HepG2 (cell line): ENCODE measurements at regions not wholly inside any gene's neighbourhood (a gene's known extent, or its start where the extent isn't known, plus 50 kb on each side); places are given as distances from the start of the nearest gene placed in this dataset.

Experiments used
- ATAC-seq: fragments of 200-7000 bp; cut with Tn5 transposase; 3 replicates; pipeline ENCODE4 v1.9.1; 2020; ENCODE audit warnings: mild to moderate bottlenecking, moderate library complexity
- BruUV-seq: library from RNA; stranded (reverse); fragments of 400-500 nt; replicated peaks from 2 replicates; lab custom pipeline; 2021; lab: Mats Ljungman, UMichigan
- CTCF ChIA-PET: fragments of 300-600 bp; formaldehyde crosslinking; extraction: SDS; loops from one replicate; lab custom pipeline; 2021; ENCODE audit warnings: low total read pairs, inconsistent platforms, low intra/inter-chr PET ratio; lab: Yijun Ruan, JAX
- POLR2A ChIA-PET: fragments of 350-600 bp; sonication (Branson Sonifier 250); formaldehyde crosslinking; loops from one replicate; lab custom pipeline; 2020; ENCODE audit warnings: antibody characterized with exemption, inconsistent platforms; lab: Yijun Ruan, JAX
- DNase-seq: peaks from one replicate; pipeline ENCODE4 v3.0.0-alpha.2; 2015; ENCODE audit warnings: low spot score
- FAIRE-seq: peaks from 3 replicates; lab custom pipeline; 2011; peaks lifted over from hg19 to GRCh38; lab: Jason Lieb, UNC
- H2AFZ ChIP-seq: one replicate; pipeline ENCODE4 v1.6.1; 2011; ENCODE audit warnings: low read length, inconsistent platforms
- H3K27ac ChIP-seq: fragments of 300-600 bp; 3 replicates; pipeline ENCODE4 v1.8.0; 2011; ENCODE audit warnings: mixed run types, mild to moderate bottlenecking, mixed read lengths, low read length, inconsistent platforms; ENCODE audit not compliant: insufficient read depth; ENCODE audit errors: extremely low read length
- H3K27me3 ChIP-seq, 2 experiments: fragments of 200-600 bp in 1 of 2; 2 replicates in 1 of 2; 3 replicates in 1 of 2; pipeline versions ENCODE4 v1.6.0 to v1.8.0; 2011; ENCODE audit warnings: low read length in 2 of 2, mild to moderate bottlenecking in 2 of 2, moderate library complexity in 2 of 2, inconsistent platforms in 1 of 2; ENCODE audit not compliant: insufficient read depth in 2 of 2, control insufficient read depth in 1 of 2
- H3K36me3 ChIP-seq, 2 experiments: fragments of 200-600 bp in 1 of 2; replicated peaks in 1 of 2; 2 replicates in 1 of 2; 3 replicates in 1 of 2; pipeline versions ENCODE4 v1.5.1 to v1.8.0; 2011; ENCODE audit warnings: low read length in 2 of 2, inconsistent platforms in 1 of 2; ENCODE audit not compliant: insufficient read depth in 2 of 2, control insufficient read depth in 1 of 2
- H3K4me1 ChIP-seq: 2 replicates; pipeline ENCODE4 v1.5.1; 2012; ENCODE audit warnings: low read length, inconsistent platforms; ENCODE audit not compliant: insufficient read depth
- H3K4me2 ChIP-seq: 2 replicates; pipeline ENCODE4 v1.6.0; 2011; ENCODE audit warnings: low read depth, low read length, inconsistent platforms
- H3K4me3 ChIP-seq, 3 experiments: fragments of 200-600 bp in 1 of 3; sonication (generic), shearing (Covaris generic) in 1 of 3; replicated peaks in 1 of 3; 2 replicates each; pipeline ENCODE4 v1.5.1; 2011 to 2016; ENCODE audit warnings: low read length in 3 of 3, inconsistent platforms in 2 of 3, low read depth in 2 of 3, mild to moderate bottlenecking in 2 of 3, control low read depth in 1 of 3, mixed read lengths in 1 of 3; ENCODE audit not compliant: insufficient read depth in 1 of 3
- H3K79me2 ChIP-seq: one replicate; pipeline ENCODE4 v1.6.1; 2011; ENCODE audit warnings: low read length, inconsistent platforms; ENCODE audit not compliant: insufficient read depth
- H3K9ac ChIP-seq: 2 replicates; pipeline ENCODE4 v1.6.0; 2011; ENCODE audit warnings: mild to moderate bottlenecking, low read depth, low read length, inconsistent platforms; ENCODE audit not compliant: insufficient read depth
- H3K9me3 ChIP-seq: 2 replicates; pipeline ENCODE4 v1.5.1; 2012; ENCODE audit warnings: mild to moderate bottlenecking, low read length
- H4K20me1 ChIP-seq: 2 replicates; pipeline ENCODE4 v1.6.0; 2011; ENCODE audit warnings: inconsistent platforms, mild to moderate bottlenecking, low read length, moderate library complexity; ENCODE audit not compliant: insufficient read depth
- DMAP1 ChIP-seq: IDR thresholded peaks from 2 replicates; pipeline ENCODE4 v1.6.1; 2016
- FOXK1 ChIP-seq: sonication (generic); formaldehyde crosslinking; IDR thresholded peaks from 2 replicates; pipeline ENCODE4 v1.4.0; 2020; ENCODE audit warnings: low read depth, missing genetic modification reagents, borderline replicate concordance
- GATAD1 ChIP-seq: IDR thresholded peaks from 2 replicates; pipeline ENCODE4 v1.6.1; 2016; ENCODE audit warnings: missing genetic modification reagents, missing compliant biosample characterization
- KAT7 ChIP-seq: IDR thresholded peaks from 2 replicates; pipeline ENCODE4 v1.6.1; 2018; ENCODE audit warnings: borderline replicate concordance, missing compliant biosample characterization
- RAD21 ChIP-seq: fragments of 450-650 bp; formaldehyde crosslinking; IDR thresholded peaks from 2 replicates; pipeline ENCODE4 v1.5.0; 2020; ENCODE audit warnings: mild to moderate bottlenecking
- RORA ChIP-seq: sonication (generic); formaldehyde crosslinking; IDR thresholded peaks from 2 replicates; pipeline ENCODE4 v1.5.0; 2020; ENCODE audit warnings: mild to moderate bottlenecking, missing genetic modification reagents, moderate library complexity
- ZKSCAN8 ChIP-seq: IDR thresholded peaks from 2 replicates; pipeline ENCODE4 v1.6.1; 2016; ENCODE audit warnings: borderline replicate concordance, missing genetic modification reagents, missing compliant biosample characterization
- ZNF264 ChIP-seq: sonication (generic); formaldehyde crosslinking; IDR thresholded peaks from 2 replicates; pipeline ENCODE4 v1.4.0; 2020; ENCODE audit warnings: missing genetic modification reagents
- ZNF430 ChIP-seq: sonication (generic); formaldehyde crosslinking; IDR thresholded peaks from 2 replicates; pipeline ENCODE4 v1.9.0; 2021; ENCODE audit warnings: mild to moderate bottlenecking, missing genetic modification reagents
- ZNF609 ChIP-seq: sonication (generic); formaldehyde crosslinking; IDR thresholded peaks from 2 replicates; pipeline ENCODE4 v1.4.0; 2020; ENCODE audit warnings: mild to moderate bottlenecking, missing genetic modification reagents, borderline replicate concordance
- ZNF782 ChIP-seq: sonication (generic); formaldehyde crosslinking; IDR thresholded peaks from 2 replicates; pipeline ENCODE4 v1.4.0; 2020; ENCODE audit warnings: missing genetic modification reagents, mild to moderate bottlenecking, borderline replicate concordance
- ZNF800 ChIP-seq: sonication (generic); formaldehyde crosslinking; IDR thresholded peaks from 2 replicates; pipeline ENCODE4 v1.4.0; 2020; ENCODE audit warnings: missing genetic modification reagents
- in situ Hi-C: cut with HindIII; loops from 2 replicates; pipeline ENCODE4 v1.10.0; 2017; ENCODE audit warnings: low pct_unique_long_range_greater_than_20kb; ENCODE audit not compliant: extremely low pct_ligation_motif_present
- intact Hi-C: fragments of 100-400 bp; cut with micrococcal nuclease; formaldehyde crosslinking; loops from one replicate; pipeline ENCODE4 v1.10.0; 2022; ENCODE audit not compliant: unreplicated experiment
- TF ChIP-seq, protein P1 (sequence below): IDR thresholded peaks from 2 replicates; pipeline ENCODE4 v1.4.0; 2020; ENCODE audit warnings: mild to moderate bottlenecking, missing genetic modification reagents

GRCh38 chr4:131603705-131604104, 1545.4 kb upstream of the PCDH10 start (continued):
- TF ChIP-seq ZNF800, result no peak
- no peak for TF ChIP-seq RAD21 (CRISPR knock-in tag)
- no peak for TF ChIP-seq ZNF430 (CRISPR knock-in tag)
- no peak for TF ChIP-seq RORA (CRISPR knock-in tag)

- intact Hi-C loops, result no loop called here
- no peak overlapping the region for H3K4me3 ChIP-seq
- no peak for DNase-seq
- no peak for ATAC-seq
- H3K79me2 ChIP-seq, result no peaks in the 10 kb centered on the region
- H3K9ac ChIP-seq, result no peak overlapping the region
- H3K4me1 ChIP-seq, result no peaks in the 10 kb centered on the region
- BruUV-seq, result no TSS peak
- no peaks in the 10 kb centered on the region for H3K27me3 ChIP-seq
- no peak for FAIRE-seq
- no peaks in the 10 kb centered on the region for H4K20me1 ChIP-seq
- in situ Hi-C loops, result no loop called here
- no peaks in the 10 kb centered on the region for H3K36me3 ChIP-seq
- ChIA-PET POLR2A (no interaction called here), CTCF (no interaction called here)
- H3K4me2 ChIP-seq, result no peak overlapping the region
- no peak overlapping the region for H2AFZ ChIP-seq
- no peak overlapping the region for H3K27ac ChIP-seq
- H3K9me3 ChIP-seq, result no peaks in the 10 kb centered on the region
- TF ChIP-seq, protein P1, sequence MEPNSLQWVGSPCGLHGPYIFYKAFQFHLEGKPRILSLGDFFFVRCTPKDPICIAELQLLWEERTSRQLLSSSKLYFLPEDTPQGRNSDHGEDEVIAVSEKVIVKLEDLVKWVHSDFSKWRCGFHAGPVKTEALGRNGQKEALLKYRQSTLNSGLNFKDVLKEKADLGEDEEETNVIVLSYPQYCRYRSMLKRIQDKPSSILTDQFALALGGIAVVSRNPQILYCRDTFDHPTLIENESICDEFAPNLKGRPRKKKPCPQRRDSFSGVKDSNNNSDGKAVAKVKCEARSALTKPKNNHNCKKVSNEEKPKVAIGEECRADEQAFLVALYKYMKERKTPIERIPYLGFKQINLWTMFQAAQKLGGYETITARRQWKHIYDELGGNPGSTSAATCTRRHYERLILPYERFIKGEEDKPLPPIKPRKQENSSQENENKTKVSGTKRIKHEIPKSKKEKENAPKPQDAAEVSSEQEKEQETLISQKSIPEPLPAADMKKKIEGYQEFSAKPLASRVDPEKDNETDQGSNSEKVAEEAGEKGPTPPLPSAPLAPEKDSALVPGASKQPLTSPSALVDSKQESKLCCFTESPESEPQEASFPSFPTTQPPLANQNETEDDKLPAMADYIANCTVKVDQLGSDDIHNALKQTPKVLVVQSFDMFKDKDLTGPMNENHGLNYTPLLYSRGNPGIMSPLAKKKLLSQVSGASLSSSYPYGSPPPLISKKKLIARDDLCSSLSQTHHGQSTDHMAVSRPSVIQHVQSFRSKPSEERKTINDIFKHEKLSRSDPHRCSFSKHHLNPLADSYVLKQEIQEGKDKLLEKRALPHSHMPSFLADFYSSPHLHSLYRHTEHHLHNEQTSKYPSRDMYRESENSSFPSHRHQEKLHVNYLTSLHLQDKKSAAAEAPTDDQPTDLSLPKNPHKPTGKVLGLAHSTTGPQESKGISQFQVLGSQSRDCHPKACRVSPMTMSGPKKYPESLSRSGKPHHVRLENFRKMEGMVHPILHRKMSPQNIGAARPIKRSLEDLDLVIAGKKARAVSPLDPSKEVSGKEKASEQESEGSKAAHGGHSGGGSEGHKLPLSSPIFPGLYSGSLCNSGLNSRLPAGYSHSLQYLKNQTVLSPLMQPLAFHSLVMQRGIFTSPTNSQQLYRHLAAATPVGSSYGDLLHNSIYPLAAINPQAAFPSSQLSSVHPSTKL, result no peak
- TF ChIP-seq ZNF264 (CRISPR knock-in tag), result no peak
- no peak for TF ChIP-seq GATAD1 (CRISPR knock-in tag)
- TF ChIP-seq FOXK1, result no peak
- no peak for TF ChIP-seq ZKSCAN8 (CRISPR knock-in tag)
- no peak for TF ChIP-seq DMAP1 (CRISPR knock-in tag)
- no peak for TF ChIP-seq ZNF782
- no peak for TF ChIP-seq ZNF609
- TF ChIP-seq KAT7 (CRISPR knock-in tag), result no peak
These were observed 1540.1 kb upstream of the PCDH10 start for GRCh38 chr4:131609039-131609438.
